Kasumi-1 (cell line): ENCODE measurements at regions not wholly inside any gene's neighbourhood (a gene's known extent, or its start where the extent isn't known, plus 50 kb on each side); places are given as distances from the start of the nearest gene placed in this dataset.

ENCODE experiments used
- DNase-seq, 2 experiments: peaks; one replicate each; lab custom pipeline; 2025; lab: John Stamatoyannopoulos, UW

DNA sequence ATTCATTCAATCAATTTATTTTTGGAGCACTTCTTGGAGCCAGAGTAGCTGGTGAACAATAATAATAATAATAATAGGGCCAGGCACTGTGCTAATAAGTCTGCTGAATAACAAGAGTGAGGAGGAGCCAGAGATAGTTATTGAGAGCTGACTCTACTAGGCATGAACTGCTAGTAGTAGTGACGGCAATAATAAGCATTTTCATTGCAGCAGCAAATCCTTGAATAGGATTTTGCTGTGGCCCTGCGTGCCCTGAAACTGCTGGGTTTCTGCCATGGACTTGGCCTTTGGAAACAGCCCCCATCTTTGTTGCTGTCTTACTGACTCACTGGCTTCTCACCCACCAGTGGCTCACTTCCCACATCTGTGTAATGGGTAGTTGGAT is 545.9 kb downstream of the MIAT start:
- no peak for DNase-seq

DNA sequence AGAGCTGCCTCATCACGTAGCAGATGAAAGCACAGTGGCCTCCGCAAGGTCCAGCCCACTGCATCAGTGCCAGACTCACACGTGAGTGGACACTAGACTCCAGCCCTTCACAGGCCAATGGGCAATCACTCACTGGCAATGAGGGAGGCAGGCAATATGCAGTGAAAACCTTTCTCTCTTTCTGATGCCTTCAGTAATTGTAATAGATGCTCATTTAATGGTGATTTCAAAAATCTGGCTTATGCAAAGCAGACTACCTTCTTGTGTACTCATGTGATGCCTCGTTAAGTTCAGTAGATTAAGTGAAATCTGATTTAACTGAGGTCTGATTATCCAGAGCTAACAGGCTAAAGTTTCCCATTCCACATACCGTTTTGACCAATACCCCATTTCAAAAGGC is 546.9 kb downstream of the MIAT start:
- DNase-seq = no peak

DNA sequence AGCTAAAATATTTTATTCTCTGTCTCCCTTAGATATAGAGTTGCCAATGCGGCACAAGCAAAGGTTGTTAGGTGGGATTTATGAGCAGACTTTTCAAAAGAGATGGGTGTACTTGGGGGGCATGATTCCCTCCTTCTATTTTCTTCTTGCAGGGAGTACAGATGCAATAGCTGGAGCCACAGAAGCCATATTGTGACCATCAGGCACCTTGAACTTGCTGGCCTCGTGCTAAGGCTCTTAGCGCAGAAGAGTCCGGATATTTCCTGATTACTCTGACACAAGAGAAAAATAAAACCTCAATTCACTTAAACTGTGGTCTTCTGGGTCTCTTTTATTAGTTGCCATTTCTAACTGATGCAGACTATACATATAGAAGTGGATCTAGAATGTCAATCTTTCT is 547.4 kb downstream of the MIAT start:
- DNase-seq = no peak

DNA sequence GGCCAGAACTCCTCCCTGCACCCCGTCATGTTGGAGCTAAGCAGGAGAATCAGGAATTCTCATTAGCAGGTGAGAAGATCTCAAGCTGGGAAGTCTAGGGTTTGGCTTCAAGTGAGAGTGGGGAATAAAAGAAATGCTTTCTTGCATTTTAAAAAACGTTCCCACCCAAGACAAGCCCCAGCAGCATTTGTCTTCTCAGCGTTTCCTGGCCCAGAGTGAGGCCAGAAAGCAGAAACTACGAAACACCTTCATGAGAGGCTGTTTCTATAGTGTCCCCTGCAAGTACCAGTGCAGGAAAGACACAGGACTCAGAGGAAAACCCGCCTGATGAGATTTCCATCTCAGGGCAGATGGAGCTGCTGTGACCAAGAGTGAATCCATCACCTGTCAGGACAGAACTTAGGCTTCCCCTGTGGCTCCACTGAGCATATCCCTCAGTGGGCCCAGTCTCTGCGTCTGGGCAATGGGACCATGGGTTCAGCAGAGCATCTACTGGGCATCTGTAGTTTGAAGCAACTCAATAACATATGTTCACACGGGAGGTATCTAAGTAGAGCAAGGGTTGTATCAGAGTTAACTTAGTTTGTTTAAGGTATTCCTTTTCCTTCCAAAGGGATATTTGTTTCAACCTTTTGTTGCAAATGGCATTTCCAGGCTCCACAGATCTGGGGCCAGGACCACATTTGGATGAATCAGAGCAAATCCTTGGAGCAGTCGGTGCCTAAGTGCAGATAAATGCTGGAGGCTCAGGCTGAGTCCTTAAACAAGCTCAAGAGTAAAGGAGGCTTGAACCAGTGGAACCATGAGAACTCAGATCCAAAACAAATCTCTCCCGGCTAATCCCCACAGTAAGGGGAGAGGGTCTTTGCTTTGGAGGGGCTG is 548.3 kb downstream of the MIAT start:
- no peak for DNase-seq

DNA sequence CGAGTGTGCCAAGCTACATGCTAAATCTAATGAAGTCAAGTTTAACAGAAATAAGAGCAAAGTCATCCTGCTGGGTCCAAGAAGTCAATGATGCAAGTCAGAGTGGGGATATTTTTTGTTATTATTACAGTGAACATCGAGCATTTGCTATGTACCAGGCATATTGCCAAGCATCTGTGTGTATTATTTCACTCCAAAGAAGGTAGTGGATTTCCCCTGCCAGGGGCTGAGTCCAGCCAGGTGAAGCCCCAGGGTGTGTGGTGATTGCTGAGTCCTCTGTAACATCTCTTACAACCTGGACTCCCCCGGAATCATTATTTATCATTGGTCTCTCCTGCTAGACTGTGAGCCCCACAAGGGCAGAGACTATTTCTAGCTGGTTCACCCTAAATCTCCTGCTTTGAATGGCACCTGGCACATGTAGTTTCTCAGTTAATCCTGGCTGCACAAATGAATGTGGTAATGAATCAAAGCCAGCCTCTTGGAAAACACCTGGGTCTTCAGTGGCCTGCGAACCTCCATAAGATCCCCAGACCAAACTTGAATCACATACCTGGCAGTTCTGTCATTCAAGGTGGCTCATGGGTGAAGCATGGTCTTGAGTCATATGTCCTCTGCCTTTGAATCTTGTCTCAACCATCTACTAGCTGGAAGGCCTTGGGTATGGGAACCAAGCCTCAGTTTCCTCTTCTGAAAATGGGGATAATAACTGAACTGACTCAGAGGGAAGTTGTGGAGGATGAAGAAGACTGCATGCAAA is 549.2 kb downstream of the MIAT start:
- DNase-seq = no peak

DNA sequence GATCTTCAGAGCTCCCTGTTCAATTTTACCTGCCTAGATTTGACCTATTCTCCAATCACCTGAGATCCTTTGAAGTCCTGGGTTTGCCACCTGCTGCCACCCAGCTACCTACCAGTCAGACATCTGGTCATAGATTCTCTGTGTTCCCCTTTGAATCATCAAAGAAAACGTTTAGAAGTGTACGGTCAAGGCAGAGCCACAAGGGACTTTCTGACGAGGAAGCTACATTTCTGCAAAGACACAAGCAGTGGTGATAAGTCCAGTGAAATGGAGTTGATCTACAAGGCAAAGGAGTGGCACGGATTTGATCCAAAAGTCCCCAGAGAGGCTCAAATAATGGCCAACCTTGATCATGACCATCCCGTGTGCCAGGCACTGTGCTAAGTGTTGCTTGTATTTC is 549.9 kb downstream of the MIAT start:
- no peak for DNase-seq

DNA sequence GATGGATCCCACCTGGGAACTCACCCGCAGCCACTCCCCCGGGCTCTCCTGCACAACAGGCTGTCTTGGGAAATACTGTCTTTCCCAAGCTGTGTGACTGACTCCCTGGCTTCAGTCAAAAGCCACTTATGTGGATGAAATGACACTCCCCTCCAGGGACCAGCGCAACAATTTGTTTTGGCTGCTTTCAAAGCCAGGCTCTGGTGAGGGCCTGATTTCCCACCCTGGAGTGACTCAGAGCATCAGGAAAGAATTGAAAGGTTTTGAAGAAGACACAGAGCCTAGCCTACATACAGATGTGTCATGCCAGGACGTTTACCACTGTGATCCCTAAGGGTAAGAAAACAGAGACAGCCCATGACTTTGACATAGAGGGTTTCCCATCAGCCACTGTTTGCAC is 550.5 kb downstream of the MIAT start:
- no peak for DNase-seq

DNA sequence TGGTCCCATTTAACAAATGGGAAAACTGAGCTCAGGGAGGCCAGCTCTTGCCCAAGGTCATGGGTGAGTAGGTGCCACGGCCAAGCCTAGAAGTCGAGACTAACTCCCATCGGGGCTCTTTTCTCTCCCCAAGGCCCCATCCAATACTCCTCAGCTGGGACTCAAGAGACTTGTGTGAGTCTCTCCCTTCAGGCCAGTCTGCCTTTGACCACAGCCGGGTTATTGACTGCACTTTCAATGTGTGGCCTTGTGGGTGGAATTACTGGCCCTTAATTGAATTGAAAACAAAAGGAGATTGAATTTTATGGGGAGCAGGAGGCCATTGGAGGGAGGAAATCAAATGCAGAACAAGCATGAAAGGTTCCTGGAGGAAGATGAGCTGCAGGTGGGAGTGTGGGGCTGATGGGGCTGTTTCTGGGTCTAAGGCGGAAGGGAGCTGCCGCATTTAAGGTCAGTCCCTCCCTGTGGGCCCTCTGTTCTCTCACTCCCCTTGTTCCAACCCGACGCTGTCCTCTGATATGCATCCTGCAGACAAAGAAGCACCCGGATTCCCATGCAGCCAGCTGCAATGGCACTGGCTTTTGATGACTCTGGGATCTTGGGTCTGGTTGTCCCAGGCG is 552.8 kb downstream of the MIAT start:
- DNase-seq = no peak

DNA sequence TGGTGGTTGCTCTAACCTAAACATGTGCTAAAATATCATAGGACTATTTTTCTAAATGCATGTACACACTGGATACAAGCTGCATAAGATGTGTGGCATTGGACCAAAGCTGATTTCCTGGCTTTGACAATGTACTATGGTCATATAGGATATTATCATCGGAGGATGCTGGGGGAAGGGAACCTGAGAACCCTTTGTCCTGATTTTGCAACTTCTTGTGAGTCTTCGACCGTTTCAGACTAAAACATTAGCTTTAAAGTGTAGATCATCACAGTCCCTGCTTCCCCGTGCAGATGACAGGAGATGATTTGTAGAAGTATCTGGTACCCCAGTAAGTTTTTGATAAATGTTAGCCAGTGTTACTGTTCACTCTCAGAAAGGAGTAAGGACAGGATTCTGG is 554.7 kb downstream of the MIAT start:
- DNase-seq = no peak

DNA sequence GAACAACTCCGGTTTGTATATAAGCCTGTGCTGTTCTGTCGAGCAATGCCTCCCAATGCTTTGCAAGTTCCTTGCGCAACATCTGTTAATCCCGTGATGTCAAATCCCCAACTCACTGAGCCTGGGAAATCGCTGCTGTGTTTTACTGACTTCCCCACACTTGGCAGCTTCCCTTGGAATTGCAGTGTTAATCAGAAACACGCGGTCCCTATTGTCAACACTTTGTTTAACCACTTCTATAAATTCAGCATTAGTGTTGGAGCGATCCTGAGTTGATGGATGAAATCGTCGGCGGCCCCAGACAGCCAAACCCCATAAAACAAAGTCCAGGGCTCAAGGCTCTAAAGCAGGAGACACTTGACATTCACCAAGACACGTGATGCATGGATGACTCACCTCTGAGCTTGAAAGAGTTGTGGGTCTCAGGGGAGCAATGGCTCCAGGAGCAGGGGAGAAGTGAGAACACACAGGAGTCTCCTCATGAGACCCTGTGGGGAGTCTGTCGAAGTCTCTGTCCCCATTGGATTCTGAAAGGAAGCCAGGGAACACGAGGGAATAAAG is 555.3 kb downstream of the MIAT start:
- no peak for DNase-seq

DNA sequence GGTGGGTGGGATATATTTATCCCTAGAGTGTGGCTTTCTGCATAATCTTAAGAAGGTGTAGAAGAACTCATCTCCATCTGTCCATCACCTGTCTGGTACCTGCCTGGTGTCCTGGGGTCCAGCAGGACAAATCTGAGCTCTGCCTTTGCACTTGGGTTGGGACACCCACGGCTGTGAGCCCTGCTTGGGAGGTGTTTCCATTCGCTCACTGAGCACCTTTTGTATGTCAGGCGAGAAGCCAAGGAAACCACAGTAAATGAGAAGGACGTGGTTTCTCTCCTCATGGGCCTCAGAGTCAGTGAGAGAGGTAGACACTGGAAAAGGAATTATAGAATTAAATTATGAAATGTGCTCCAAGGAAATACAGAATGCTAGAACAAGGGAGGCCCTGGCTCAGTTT is 555.9 kb downstream of the MIAT start:
- DNase-seq = no peak

DNA sequence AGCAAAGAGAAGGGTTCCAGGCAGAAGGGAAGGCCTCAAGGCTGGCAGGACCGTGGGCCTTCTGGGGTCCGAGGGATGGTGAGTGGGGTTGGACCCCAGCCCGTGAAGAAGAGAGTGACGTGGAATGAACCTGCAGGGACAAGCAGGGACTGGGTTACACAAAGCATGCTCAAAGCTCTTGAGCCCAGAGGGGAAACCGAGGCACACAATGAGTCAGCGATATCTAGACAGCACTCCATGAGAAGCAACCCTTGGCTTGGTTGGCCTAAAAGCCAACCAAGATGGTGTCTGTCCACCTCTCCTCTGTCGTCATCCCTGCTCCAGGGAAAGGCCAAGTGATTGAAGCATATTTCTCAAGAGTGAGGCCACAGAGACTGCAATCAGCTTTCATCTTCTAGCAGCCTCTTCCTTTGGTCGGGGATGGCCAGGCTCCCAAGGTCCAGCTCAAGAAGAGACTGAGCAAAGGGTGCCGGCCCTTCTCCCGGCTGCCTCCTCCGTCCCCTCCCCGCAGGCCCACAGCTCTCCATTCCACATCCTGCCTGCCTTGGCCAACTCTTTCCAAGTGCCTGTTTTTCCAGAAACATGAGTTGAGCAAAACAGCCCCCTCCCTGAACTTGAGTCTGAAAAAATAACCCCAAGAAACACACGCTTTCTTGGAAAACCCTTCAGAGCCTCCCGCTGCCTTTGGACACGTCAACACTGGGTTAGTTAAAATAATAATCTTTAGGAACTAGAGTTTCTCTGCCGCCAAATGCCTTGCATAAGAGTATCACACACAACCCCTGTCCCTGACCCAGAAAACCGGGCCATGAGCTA is 556.6 kb downstream of the MIAT start:
- no peak for DNase-seq

DNA sequence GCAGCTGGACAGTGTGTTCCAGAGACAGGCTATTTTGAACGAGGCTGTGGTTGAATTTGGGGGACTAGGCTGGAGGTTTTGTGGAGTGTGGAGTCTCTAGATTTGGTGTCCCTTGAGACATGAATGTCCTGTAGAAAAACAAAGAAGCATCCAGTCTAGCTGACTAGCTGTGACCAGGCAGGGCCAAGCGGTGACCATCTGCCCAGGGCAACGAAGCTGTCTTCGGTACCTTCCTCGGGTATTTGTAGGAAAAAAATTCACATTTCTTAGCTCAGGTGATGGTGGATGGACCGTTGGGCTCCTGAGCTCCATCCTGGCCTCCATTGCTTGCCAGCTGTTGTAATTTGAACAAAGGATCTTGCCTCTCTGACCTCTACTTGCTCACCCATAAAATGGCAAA is 557.3 kb downstream of the MIAT start:
- DNase-seq = no peak

DNA sequence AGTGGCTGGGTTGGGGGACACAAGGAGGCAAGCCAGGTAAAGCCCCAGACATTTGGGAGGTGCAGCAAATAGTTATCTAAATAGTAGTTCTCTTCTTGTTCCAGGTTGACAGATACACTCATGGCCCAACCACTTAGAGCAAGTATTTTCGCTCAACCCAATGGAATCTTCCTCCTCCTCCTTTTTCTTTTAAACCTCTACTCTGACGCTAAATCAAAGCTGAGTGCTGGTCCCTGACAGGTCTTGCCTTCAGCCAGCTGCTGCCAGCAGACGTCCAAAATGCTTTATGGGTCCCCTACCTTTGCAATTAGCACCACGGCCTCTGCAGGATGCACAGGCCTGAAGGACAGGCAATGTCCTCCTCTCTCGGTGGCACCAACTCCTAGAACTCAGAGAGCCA is 558.5 kb downstream of the MIAT start:
- no peak for DNase-seq

DNA sequence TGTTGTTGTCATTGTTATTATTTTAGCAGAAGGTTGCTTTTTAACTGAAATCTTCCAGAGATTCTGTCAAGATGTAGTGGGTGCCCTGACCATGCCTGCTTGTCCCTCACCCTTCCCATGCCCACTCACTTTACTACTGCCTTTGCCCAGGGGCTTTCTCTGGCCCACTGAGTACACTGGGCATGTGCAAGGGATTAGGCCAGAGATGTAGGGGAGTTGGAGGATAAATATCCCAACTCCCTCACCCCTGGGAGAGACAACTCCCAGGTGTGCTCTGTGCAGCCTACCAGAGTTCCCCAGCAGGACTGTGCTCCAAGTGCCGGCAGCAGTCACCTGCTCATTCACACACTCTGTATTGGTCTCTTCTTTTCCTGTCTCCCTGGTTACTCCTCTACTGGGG is 559.1 kb downstream of the MIAT start:
- no peak for DNase-seq

DNA sequence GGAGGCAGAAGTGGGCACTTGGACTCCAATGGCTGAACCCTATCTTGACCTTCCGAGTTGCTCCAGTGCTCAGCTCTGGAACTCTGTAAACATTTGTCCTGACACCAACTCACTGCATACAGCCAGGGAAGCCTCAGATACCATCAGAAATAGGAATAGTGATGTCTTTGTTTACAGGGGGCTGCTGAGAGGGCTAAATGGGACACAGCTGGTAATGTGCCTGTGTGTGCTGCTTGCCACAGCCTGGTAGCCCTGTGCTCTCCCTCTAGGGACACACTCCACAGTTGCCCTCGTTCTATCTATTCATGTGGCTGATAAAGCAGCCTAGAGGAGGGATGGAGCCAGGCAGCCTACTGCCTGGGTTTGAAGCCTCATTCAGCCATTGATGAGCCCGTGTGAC is 559.8 kb downstream of the MIAT start:
- DNase-seq = no peak

DNA sequence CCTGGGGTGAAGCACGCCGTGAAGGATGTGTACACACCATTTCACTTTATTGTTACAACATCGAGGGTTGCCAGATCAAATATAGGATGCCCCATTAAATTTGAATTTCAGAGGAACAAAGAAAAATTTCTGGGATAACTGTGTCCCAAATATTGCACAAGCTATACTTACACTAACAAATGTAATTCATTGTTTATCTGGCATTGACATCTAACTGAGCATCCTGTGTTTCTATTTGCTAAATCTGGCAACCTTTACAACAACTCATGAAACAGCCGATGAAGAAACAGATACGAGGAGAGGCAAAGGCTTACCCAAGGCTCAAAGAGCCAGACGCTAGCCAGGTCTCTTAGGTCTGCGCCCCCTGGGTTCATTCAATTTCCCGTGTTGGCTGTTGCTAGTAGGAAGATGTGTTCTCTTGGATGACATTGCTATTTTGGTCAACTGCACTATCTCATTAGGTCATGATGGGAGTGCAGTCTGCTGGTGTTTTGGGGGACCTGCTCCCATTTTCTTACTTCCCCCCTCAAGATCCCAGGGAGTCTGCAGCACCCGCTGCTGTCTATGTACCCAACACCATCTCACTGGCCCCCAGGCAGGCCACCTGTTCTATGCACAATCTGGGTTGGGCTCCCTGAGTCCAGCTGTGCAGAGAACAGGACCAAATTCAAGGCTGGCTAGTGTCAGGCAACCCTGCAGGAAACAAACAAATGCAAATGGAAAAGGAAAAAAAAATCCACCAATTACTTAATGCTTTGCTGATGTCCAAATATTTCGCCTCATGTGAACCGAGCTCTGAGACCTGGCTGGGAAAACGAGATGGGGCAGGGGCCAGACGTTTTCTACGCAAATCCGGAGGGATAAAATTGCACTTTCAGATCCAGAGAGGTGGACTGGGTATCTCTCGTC is 560.9 kb downstream of the MIAT start:
- no peak for DNase-seq

DNA sequence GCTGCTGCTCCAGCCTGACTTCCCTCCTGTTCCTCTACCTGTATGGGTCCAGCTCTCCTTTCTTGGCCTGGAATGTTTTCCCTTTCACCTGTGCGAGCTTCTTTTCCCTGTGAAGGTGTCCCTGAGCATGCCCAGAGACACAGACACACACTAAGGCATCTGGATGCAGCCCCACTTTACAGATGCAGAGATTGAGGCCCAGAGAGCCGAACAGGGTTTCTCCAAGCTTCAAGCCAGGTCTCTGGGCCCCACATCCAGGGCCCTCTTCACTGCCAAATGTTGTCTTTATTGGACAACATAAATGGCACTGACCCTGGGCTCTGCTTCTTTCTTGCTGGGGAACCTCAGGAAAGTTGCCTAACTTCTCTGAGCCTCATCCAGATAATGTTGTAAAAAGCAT is 561.6 kb downstream of the MIAT start:
- no peak for DNase-seq

DNA sequence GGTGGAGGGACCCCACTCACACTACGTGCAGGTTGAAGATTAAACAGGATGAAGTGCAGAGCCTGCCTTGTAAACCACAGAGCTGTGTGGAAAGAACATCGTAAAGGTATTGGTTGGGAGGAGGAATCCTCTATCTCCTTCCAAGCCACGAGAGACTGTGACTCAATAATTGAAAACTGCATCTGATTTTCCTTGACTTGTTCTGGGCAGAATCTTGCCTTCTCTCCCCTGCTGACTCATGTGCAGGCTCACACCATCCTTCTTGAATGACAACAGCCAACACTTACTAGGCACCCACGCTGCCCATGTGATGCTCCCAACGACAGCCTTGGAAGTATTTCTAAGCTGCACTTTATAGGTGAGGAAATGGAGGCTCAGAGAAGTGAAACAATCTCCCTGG is 563.0 kb downstream of the MIAT start:
- DNase-seq = no peak

DNA sequence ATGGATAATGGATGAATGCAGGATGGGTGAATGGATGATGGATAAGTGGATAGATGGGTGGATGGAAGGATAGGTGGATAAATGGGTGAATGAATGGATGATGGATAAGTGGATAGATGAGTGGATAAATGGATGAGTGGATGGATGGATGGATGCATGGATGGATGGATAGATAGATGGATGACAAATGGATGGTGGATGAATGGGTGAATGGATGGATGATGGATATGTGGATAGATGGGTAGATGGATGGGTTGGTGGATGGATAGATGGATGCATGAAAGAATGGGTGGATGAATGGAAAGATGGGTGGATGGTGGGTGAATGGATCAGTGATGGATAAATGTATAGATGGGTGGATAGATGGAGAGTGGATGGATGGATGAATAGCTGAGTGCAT is 564.8 kb downstream of the MIAT start:
- DNase-seq = no peak
